HL-60 (cell line): ENCODE measurements at regions not wholly inside any gene's neighbourhood (a gene's known extent, or its start where the extent isn't known, plus 50 kb on each side); places are given as distances from the start of the nearest gene placed in this dataset.

ENCODE experiments used
- REST ChIP-seq: IDR thresholded peaks from 2 replicates; pipeline ENCODE4 v1.6.1; 2012; ENCODE audit warnings: low read depth; ENCODE audit not compliant: insufficient replicate concordance
- TF ChIP-seq, protein P1 (sequence below): IDR thresholded peaks from one replicate; pipeline ENCODE4 v1.5.1; 2011; ENCODE audit warnings: low read length, control low read depth, inconsistent platforms; ENCODE audit not compliant: insufficient read depth

GRCh38 chr9:2466703-2467102, 154.9 kb upstream of the VLDLR start:
- TF ChIP-seq, protein P1, sequence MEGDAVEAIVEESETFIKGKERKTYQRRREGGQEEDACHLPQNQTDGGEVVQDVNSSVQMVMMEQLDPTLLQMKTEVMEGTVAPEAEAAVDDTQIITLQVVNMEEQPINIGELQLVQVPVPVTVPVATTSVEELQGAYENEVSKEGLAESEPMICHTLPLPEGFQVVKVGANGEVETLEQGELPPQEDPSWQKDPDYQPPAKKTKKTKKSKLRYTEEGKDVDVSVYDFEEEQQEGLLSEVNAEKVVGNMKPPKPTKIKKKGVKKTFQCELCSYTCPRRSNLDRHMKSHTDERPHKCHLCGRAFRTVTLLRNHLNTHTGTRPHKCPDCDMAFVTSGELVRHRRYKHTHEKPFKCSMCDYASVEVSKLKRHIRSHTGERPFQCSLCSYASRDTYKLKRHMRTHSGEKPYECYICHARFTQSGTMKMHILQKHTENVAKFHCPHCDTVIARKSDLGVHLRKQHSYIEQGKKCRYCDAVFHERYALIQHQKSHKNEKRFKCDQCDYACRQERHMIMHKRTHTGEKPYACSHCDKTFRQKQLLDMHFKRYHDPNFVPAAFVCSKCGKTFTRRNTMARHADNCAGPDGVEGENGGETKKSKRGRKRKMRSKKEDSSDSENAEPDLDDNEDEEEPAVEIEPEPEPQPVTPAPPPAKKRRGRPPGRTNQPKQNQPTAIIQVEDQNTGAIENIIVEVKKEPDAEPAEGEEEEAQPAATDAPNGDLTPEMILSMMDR, result no peak
- no peak for TF ChIP-seq REST
